Nephron progenitor cell (in vitro differentiated cells): ENCODE measurements at regions not wholly inside any gene's neighbourhood (a gene's known extent, or its start where the extent isn't known, plus 50 kb on each side); places are given as distances from the start of the nearest gene placed in this dataset.

Source experiments
- DNase-seq: peaks from one replicate; pipeline ENCODE4 v3.0.0; 2021
- H3K27ac Mint-ChIP-seq: 2 replicates; pipeline ENCODE4 v1.8.0; 2021; ENCODE audit warnings: mild to moderate bottlenecking, moderate library complexity, mixed read lengths
- H3K27me3 Mint-ChIP-seq: 2 replicates; pipeline ENCODE4 v1.8.0; 2021; ENCODE audit warnings: mild to moderate bottlenecking, low read depth, mixed read lengths; ENCODE audit not compliant: poor library complexity
- H3K36me3 Mint-ChIP-seq: 2 replicates; pipeline ENCODE4 v1.8.0; 2021; ENCODE audit warnings: low read depth, mixed read lengths
- H3K4me1 Mint-ChIP-seq: 2 replicates; pipeline ENCODE4 v1.8.0; 2021; ENCODE audit warnings: mixed read lengths
- H3K4me3 Mint-ChIP-seq: 2 replicates; pipeline ENCODE4 v1.8.0; 2021; ENCODE audit warnings: mild to moderate bottlenecking, moderate library complexity, mixed read lengths
- H3K9me3 Mint-ChIP-seq: 2 replicates; pipeline ENCODE4 v1.8.0; 2021; ENCODE audit warnings: mild to moderate bottlenecking, moderate library complexity, mixed read lengths
- TF ChIP-seq, protein P1 (sequence below): fragments of 200-600 bp; sonication (generic); IDR thresholded peaks from 2 replicates; pipeline ENCODE4 v1.5.0; 2021; ENCODE audit warnings: antibody characterized with exemption

DNA sequence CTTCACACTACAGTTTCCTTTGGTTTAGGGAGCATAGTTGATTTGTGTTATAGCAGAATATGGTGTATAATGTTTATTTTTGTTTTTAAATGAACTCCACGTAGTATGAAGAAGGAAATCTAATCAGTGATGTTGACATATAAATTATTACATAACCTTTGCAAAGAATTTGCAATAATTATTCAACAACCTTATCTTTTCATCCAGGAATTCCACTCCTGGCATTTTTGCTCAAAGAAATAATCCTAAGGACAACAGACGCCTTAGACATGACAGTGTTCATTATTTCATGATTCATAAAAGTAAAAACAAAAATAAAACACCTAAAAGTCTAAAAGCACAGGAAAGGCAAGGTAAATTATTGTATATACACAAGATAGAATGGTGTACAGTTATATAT lies 229.2 kb downstream of the EPM2A start:
- H3K36me3 Mint-ChIP-seq = peaks cover 19% of the 10 kb centered on the region
- TF ChIP-seq, protein P1, sequence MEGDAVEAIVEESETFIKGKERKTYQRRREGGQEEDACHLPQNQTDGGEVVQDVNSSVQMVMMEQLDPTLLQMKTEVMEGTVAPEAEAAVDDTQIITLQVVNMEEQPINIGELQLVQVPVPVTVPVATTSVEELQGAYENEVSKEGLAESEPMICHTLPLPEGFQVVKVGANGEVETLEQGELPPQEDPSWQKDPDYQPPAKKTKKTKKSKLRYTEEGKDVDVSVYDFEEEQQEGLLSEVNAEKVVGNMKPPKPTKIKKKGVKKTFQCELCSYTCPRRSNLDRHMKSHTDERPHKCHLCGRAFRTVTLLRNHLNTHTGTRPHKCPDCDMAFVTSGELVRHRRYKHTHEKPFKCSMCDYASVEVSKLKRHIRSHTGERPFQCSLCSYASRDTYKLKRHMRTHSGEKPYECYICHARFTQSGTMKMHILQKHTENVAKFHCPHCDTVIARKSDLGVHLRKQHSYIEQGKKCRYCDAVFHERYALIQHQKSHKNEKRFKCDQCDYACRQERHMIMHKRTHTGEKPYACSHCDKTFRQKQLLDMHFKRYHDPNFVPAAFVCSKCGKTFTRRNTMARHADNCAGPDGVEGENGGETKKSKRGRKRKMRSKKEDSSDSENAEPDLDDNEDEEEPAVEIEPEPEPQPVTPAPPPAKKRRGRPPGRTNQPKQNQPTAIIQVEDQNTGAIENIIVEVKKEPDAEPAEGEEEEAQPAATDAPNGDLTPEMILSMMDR = no peak

GRCh38 chr6:145506565-145506964 lies 228.8 kb downstream of the EPM2A start:
- no peak for DNase-seq

More for the DNA sequence above, 229.2 kb downstream of the EPM2A start:
- DNase-seq = no peak
- H3K27me3 Mint-ChIP-seq = no peaks in the 10 kb centered on the region
- H3K9me3 Mint-ChIP-seq = peaks cover 41% of the 10 kb centered on the region
- no peak overlapping the region for H3K27ac Mint-ChIP-seq
- H3K4me1 Mint-ChIP-seq = no peaks in the 10 kb centered on the region
- no peak overlapping the region for H3K4me3 Mint-ChIP-seq

GRCh38 chr6:145507239-145507638 lies 228.1 kb downstream of the EPM2A start:
- DNase-seq = no peak
- H3K27me3 Mint-ChIP-seq = no peaks in the 10 kb centered on the region
- TF ChIP-seq, protein P1 = no peak
- no peak overlapping the region for H3K4me3 Mint-ChIP-seq
- H3K27ac Mint-ChIP-seq = no peak overlapping the region
- peaks cover 52% of the 10 kb centered on the region for H3K9me3 Mint-ChIP-seq
- peaks cover 19% of the 10 kb centered on the region for H3K36me3 Mint-ChIP-seq
- no peaks in the 10 kb centered on the region for H3K4me1 Mint-ChIP-seq

More at GRCh38 chr6:145506565-145506964, 228.8 kb downstream of the EPM2A start:
- H3K4me3 Mint-ChIP-seq = no peak overlapping the region
- H3K36me3 Mint-ChIP-seq = peaks cover 19% of the 10 kb centered on the region
- H3K4me1 Mint-ChIP-seq = no peaks in the 10 kb centered on the region
- peaks cover 46% of the 10 kb centered on the region for H3K9me3 Mint-ChIP-seq
- TF ChIP-seq, protein P1 = no peak
- H3K27ac Mint-ChIP-seq = no peak overlapping the region
- no peaks in the 10 kb centered on the region for H3K27me3 Mint-ChIP-seq

GRCh38 chr6:145508107-145508506 lies 227.2 kb downstream of the EPM2A start:
- H3K9me3 Mint-ChIP-seq = peaks cover 58% of the 10 kb centered on the region
- no peaks in the 10 kb centered on the region for H3K4me1 Mint-ChIP-seq
- TF ChIP-seq, protein P1 = no peak
- H3K27me3 Mint-ChIP-seq = no peaks in the 10 kb centered on the region
- no peak for DNase-seq
- no peak overlapping the region for H3K4me3 Mint-ChIP-seq
- no peak overlapping the region for H3K27ac Mint-ChIP-seq
- H3K36me3 Mint-ChIP-seq = peaks cover 19% of the 10 kb centered on the region

GRCh38 chr6:145517492-145517891 lies 217.8 kb downstream of the EPM2A start:
- H3K4me3 Mint-ChIP-seq = no peak overlapping the region
- TF ChIP-seq, protein P1 = no peak
- no peaks in the 10 kb centered on the region for H3K4me1 Mint-ChIP-seq
- H3K27me3 Mint-ChIP-seq = peaks cover 3% of the 10 kb centered on the region
- peaks cover 10% of the 10 kb centered on the region for H3K9me3 Mint-ChIP-seq
- H3K27ac Mint-ChIP-seq = no peak overlapping the region
- no peaks in the 10 kb centered on the region for H3K36me3 Mint-ChIP-seq
- DNase-seq = no peak

- no peaks in the 10 kb centered on the region for H3K36me3 Mint-ChIP-seq
- DNase-seq = no peak
- H3K4me1 Mint-ChIP-seq = no peaks in the 10 kb centered on the region
- TF ChIP-seq, protein P1 = no peak
- H3K9me3 Mint-ChIP-seq = peaks cover 10% of the 10 kb centered on the region
- no peak overlapping the region for H3K27ac Mint-ChIP-seq
- H3K4me3 Mint-ChIP-seq = no peak overlapping the region
- H3K27me3 Mint-ChIP-seq = peaks cover 3% of the 10 kb centered on the region
These were observed 210.3 kb downstream of the EPM2A start for GRCh38 chr6:145525038-145525437.
